AG04449 (cell line): ENCODE measurements at regions not wholly inside any gene's neighbourhood (a gene's known extent, or its start where the extent isn't known, plus 50 kb on each side); places are given as distances from the start of the nearest gene placed in this dataset.
"Not testable (repeated sequence)": the region's sequence is repeated elsewhere in the genome, so short reads cannot be mapped to it uniquely, and the experiment has no call there.

Experiments
- CTCF ChIA-PET: fragments of 350-600 bp; formaldehyde crosslinking; extraction: SDS; loops from one replicate; lab custom pipeline; 2021; ENCODE audit warnings: antibody characterized with exemption; lab: Yijun Ruan, JAX
- POLR2A ChIA-PET: fragments of 400-600, 350-600 bp; formaldehyde crosslinking; extraction: SDS; loops from one replicate; lab custom pipeline; 2020; ENCODE audit warnings: antibody characterized with exemption, inconsistent platforms; lab: Yijun Ruan, JAX
- DNase-seq: peaks from one replicate; pipeline ENCODE4 v3.0.0-alpha.2; 2010; ENCODE audit warnings: low read depth, low spot score
- H3K4me3 ChIP-seq: 2 replicates; pipeline ENCODE4 v1.5.1; 2011; ENCODE audit warnings: low read depth, mild to moderate bottlenecking, control low read depth, low read length
- TF ChIP-seq, protein P1 (sequence below): IDR thresholded peaks from one replicate; pipeline ENCODE4 v1.5.1; 2011; ENCODE audit warnings: mild to moderate bottlenecking, moderate library complexity, low read length, control low read depth, inconsistent platforms; ENCODE audit not compliant: insufficient read depth; ENCODE audit errors: missing control alignments

GRCh38 chr3:102926618-102927017 lies 491.8 kb downstream of the ZPLD1 start:
- CTCF ChIA-PET = no interaction called here
- no peak for DNase-seq
- no peak overlapping the region for H3K4me3 ChIP-seq
- POLR2A ChIA-PET = no interaction called here
- TF ChIP-seq, protein P1, sequence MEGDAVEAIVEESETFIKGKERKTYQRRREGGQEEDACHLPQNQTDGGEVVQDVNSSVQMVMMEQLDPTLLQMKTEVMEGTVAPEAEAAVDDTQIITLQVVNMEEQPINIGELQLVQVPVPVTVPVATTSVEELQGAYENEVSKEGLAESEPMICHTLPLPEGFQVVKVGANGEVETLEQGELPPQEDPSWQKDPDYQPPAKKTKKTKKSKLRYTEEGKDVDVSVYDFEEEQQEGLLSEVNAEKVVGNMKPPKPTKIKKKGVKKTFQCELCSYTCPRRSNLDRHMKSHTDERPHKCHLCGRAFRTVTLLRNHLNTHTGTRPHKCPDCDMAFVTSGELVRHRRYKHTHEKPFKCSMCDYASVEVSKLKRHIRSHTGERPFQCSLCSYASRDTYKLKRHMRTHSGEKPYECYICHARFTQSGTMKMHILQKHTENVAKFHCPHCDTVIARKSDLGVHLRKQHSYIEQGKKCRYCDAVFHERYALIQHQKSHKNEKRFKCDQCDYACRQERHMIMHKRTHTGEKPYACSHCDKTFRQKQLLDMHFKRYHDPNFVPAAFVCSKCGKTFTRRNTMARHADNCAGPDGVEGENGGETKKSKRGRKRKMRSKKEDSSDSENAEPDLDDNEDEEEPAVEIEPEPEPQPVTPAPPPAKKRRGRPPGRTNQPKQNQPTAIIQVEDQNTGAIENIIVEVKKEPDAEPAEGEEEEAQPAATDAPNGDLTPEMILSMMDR = no peak

DNA sequence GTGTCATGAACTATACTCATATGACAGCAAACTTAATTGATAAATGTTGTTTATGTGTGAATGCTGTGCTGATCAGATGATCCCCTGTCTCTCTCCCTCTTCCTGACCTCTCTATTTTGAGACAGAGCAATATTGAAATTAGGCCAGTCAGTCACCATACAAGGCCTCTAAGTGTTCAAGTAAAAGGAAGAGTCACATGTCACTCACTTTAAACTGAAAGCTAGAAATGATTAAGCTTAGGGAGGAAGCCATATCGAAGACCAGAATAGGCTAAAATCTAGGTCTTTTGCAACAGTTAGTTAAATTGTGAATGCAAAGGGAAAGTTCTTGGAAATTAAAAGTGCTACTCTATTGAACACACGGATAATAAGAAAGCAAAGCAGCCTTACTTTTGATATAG lies 498.6 kb downstream of the ZPLD1 start:
- no peak overlapping the region for H3K4me3 ChIP-seq
- TF ChIP-seq, protein P1 = no peak
- no peak for DNase-seq
- CTCF ChIA-PET = no interaction called here
- POLR2A ChIA-PET = no interaction called here

GRCh38 chr3:102936511-102937045 lies 501.8 kb downstream of the ZPLD1 start:
- CTCF ChIA-PET = no interaction called here
- no peak for DNase-seq
- H3K4me3 ChIP-seq = no peak overlapping the region
- POLR2A ChIA-PET = no interaction called here
- TF ChIP-seq, protein P1 = no peak

DNA sequence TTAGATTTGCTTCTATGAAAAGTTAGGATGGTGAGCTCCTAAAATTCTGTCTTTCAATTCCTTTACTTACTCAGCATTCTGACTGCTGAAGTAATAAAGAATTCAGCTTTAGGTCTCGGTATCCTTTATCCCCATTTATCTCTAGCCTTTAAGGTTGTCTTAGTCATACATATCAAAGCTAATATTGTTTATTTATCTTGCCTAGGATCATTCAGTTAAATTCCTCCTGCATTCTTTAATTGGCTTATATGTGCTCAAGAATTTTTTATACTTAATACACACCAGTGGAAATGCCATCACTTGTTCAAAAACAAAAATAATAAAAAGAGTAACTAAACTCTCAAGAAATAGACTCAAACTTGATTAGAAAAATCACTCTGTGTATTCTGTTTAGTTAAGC lies 507.0 kb downstream of the ZPLD1 start:
- ChIA-PET CTCF (no interaction called here), POLR2A (no interaction called here)
- no peak for DNase-seq
- TF ChIP-seq, protein P1 = no peak
- H3K4me3 ChIP-seq = no peak overlapping the region

- CTCF ChIA-PET, DNase-seq, H3K4me3 ChIP-seq, POLR2A ChIA-PET: not testable (repeated sequence)
Observed at GRCh38 chr3:102946445-102946844, 511.6 kb downstream of the ZPLD1 start.

DNA sequence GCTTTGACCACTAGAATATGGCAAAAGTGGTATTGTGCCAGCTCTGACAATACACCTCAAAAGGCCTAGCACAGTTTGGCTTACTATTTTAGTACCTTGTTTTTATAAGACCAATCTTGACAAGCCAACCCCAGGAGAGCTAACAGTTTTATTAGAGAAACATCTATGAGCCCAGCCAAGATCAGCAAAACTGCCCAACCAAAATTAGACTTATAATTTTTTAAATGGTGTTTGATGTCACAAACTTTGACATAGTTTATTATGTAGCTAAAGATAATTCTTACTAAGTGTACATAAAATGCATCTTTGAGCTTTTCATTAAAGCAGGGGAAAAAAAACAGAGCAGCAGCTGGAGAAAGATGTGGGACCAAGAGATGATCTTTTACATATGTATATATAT lies 537.5 kb downstream of the ZPLD1 start:
- no peak for DNase-seq
- no peak overlapping the region for H3K4me3 ChIP-seq
- CTCF ChIA-PET = no interaction called here
- TF ChIP-seq, protein P1 = no peak
- POLR2A ChIA-PET = no interaction called here

- H3K4me3 ChIP-seq = no peak overlapping the region
- DNase-seq = no peak
- POLR2A ChIA-PET = no interaction called here
- TF ChIP-seq, protein P1 = no peak
- CTCF ChIA-PET = no interaction called here
Observed at GRCh38 chr3:102974333-102974732, 539.5 kb downstream of the ZPLD1 start.
